ENCODE measurements at regions not wholly inside any gene's neighbourhood (a gene's known extent, or its start where the extent isn't known, plus 50 kb on each side); places are given as distances from the start of the nearest gene placed in this dataset.
"Not testable (repeated sequence)": the region's sequence is repeated elsewhere in the genome, so short reads cannot be mapped to it uniquely, and the experiment has no call there.

- ChIA-PET CTCF (no interaction called here), POLR2A (interaction anchor here (1.2 kb wide), 1 partner anchor 68 kb away, joined by 5 read pairs; the partner anchor contains the start of gene ARRDC3)
Observed at GRCh38 chr5:91315701-91316100, 67.4 kb downstream of the ARRDC3 start.

GRCh38 chr5:91313757-91314673, 69.1 kb downstream of the ARRDC3 start:
- ChIA-PET CTCF (interaction anchor here (1.3 kb wide), 1 partner anchor 18 kb away, joined by 4 read pairs; no protein-coding TSS in a partner anchor), POLR2A (interaction anchor here (0.5 to 3.5 kb wide), 8 partner anchors 18 to 69 kb away, joined by 3 to 24 read pairs (median 4); partner anchors contain the start of gene ARRDC3)

DNA sequence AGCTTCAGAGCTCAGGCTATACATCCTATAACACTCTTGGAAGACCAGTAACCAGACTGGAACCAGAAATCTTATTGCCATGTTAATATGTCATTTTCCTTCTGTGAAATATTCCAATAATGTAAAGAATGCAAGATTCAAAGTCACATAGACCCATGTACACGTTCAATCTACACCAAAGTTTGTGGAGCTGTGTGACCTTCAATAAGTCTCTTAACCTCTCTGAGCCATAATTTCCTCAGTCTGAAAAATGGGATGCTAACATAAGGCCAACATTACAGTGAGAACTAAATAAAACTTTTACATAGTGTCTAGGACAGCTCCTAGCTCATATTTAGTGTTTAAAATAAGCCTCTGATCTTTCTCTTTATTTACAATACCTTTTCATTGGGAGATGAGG, 70.4 kb downstream of the ARRDC3 start:
- CTCF ChIA-PET: interaction anchor here (1.0 to 1.7 kb wide), 2 partner anchors 32 to 71 kb away, joined by 3 to 4 read pairs; partner anchors contain the start of gene ARRDC3
- POLR2A ChIA-PET: interaction anchor here (3.5 kb wide), 1 partner anchor 68 kb away, joined by 24 read pairs; no protein-coding TSS in a partner anchor

DNA sequence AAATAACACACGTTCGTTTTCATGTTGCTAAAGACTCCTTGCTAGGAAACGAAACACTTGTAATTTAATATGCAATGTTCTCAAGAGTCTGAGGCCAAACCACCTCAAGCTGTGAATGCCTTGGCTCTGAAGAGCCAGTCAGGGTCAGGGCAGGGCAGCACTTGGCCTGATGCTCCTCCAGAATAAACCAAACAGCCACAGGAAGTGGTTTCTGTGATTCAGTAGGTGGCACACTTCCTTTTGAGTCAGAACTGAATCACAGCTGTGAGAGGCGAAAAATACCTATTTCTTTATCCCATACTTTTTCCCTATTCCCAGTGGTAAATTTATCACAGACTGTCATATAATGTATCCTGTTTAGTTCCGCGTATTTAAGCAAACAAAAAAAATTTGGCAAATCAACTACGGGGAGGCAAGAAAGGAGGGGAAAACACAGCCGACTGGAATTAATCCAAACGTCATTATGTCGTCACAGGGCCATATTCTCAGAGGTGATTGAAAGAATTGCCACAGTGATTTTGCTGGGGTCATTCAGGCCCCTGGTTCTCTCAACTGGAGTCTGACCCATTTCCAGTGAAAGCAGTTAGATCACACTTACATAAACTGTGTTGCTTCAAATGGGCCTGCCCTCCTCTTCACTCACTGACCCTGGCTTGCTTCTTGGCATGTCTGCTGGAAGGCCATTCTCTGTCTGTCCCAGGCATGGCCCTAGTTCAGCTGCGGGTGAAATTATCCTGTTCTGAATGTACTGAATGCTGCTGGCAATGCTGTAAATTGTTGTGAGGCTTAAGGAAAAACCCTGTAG, 71.2 kb downstream of the ARRDC3 start:
- CTCF ChIA-PET: interaction anchor here (1.0 to 1.7 kb wide), 2 partner anchors 32 to 72 kb away, joined by 3 to 4 read pairs; partner anchors contain the start of gene ARRDC3
- POLR2A ChIA-PET: interaction anchor here (1.0 to 3.5 kb wide), 3 partner anchors 32 to 71 kb away, joined by 3 to 24 read pairs (median 10); partner anchors contain the start of gene ARRDC3

DNA sequence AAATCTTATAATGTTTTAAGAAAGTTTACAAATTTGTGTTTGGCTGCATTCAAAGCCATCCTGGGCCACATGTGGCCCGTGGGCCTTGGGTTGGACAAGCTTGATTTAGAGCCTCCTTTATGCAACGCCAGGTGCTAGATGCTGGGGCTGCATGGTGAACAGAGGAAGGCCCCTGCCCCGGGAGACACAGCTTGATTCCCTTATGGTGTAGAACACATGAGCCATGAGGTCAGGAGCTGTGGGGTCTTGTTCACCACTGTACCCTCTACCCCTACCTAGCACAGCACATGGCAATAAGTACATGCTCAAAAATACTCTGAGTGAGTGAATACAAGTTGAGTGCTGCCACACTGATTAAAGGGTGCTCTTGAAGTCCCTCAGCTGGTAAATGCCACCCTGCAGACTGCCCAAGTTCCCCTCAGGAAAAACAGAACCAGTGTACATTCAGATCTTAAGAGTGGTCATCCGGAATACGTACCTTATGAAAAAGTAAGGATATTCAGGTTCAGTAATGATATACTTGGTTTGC, 71.9 kb downstream of the ARRDC3 start:
- ChIA-PET CTCF (interaction anchor here (1.7 kb wide), 1 partner anchor 72 kb away, joined by 4 read pairs; the partner anchor contains the start of gene ARRDC3), POLR2A (interaction anchor here (1.0 to 3.5 kb wide), 3 partner anchors 32 to 72 kb away, joined by 3 to 24 read pairs (median 10); partner anchors contain the start of gene ARRDC3)

DNA sequence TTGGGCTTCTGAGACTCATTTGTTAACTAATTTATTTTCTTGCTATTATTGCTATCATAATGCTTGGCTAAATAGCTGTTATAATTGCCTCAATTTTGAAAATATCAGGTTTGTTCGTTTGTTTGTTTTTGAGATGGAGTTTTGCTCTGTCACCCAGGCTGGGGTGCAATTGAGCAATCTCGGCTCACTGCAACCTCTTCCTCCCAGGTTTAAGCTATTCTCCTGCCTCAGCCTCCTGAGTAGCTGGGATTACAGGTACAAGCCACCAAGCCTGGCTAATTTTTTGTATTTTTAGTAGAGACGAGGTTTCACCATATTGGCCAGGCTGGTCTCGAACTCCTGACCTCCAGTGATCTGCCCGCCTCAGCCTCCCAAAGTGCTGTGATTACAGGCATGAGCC, 75.0 kb downstream of the ARRDC3 start:
- POLR2A ChIA-PET, CTCF ChIA-PET: not testable (repeated sequence)

- ChIA-PET CTCF (interaction anchor here (0.9 kb wide), 1 partner anchor 11 kb away, joined by 4 read pairs; no protein-coding TSS in a partner anchor), POLR2A (no interaction called here)
Observed at GRCh38 chr5:91307048-91307447, 76.1 kb downstream of the ARRDC3 start.

DNA sequence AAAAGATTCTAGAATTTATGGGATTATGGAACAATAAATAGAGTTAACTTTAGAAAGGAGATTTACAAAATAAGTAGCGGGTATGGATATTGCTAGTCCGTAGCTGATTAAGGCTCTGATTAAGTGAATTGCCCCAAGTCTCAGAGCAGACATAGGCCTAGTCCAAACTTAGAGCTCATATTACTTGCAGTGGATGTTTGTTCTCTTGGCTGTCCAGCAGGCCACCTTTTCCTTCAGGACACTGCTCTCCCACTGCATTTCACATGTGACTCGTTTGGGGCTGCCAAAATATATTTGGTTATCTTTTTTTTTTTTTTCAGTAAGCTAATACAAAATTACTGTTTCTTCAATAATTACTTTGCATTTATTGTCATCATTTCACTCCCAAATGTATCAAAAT, 76.6 kb downstream of the ARRDC3 start:
- CTCF ChIA-PET: interaction anchor here (0.9 kb wide), 1 partner anchor 12 kb away, joined by 4 read pairs; no protein-coding TSS in a partner anchor
- POLR2A ChIA-PET: no interaction called here

GRCh38 chr5:91305640-91306039, 77.5 kb downstream of the ARRDC3 start:
- POLR2A ChIA-PET: no interaction called here
- CTCF ChIA-PET: no interaction called here

GRCh38 chr5:91304015-91304414, 79.1 kb downstream of the ARRDC3 start:
- POLR2A ChIA-PET, CTCF ChIA-PET: not testable (repeated sequence)

GRCh38 chr5:91302958-91303357, 80.2 kb downstream of the ARRDC3 start:
- ChIA-PET POLR2A (no interaction called here), CTCF (no interaction called here)

- ChIA-PET CTCF (no interaction called here), POLR2A (no interaction called here)
Observed at GRCh38 chr5:91302305-91302704, 80.8 kb downstream of the ARRDC3 start.

DNA sequence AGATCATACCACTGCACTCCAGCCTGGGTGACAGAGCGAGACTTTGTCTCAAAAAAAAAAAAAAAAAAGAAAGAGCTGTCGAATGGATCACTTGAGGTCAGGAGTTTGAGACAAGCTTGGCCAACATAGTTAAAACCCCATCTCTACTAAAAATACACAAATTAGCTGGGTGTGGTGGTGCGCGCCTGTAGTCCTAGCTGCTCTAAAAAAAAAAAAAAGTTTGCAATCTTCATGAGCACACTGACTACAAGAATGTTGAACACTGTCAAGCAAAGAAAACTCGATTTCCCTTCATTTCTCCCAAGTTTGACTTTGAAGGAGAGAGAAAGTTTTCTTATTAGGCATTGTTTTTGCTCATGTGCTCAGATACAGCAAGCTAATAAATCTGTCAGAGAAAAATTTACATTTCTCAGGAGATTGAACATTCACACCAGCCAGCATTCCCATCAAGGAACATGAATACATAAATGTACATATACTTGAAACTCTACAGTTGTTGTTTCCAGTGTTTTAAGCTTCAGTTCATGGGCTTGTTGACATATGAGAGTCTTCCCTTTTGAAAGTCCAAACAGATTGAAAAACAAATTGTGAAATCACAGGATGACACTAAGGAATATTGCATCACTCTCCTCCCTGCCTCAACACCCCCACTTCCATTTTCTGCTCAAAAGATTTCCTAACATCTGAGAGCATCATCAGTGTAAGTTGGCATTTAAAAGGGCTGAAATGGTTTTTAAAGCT, 81.8 kb downstream of the ARRDC3 start:
- POLR2A ChIA-PET: interaction anchor here (0.6 to 0.7 kb wide), 2 partner anchors 60 to 259 kb away, joined by 3 to 4 read pairs; no protein-coding TSS in a partner anchor

GRCh38 chr5:91297994-91298393, 85.1 kb downstream of the ARRDC3 start:
- CTCF ChIA-PET: no interaction called here
- POLR2A ChIA-PET: no interaction called here

More for the DNA sequence above, 81.8 kb downstream of the ARRDC3 start:
- CTCF ChIA-PET: no interaction called here

GRCh38 chr5:91296674-91297143, 86.4 kb downstream of the ARRDC3 start:
- CTCF ChIA-PET: no interaction called here
- POLR2A ChIA-PET: interaction anchor here (0.7 kb wide), 1 partner anchor 94 kb away, joined by 5 read pairs; no protein-coding TSS in a partner anchor

- POLR2A ChIA-PET: interaction anchor here (0.7 kb wide), 1 partner anchor 94 kb away, joined by 5 read pairs; no protein-coding TSS in a partner anchor
- CTCF ChIA-PET: not testable (repeated sequence)
Observed at GRCh38 chr5:91296102-91296501, 87.0 kb downstream of the ARRDC3 start.

DNA sequence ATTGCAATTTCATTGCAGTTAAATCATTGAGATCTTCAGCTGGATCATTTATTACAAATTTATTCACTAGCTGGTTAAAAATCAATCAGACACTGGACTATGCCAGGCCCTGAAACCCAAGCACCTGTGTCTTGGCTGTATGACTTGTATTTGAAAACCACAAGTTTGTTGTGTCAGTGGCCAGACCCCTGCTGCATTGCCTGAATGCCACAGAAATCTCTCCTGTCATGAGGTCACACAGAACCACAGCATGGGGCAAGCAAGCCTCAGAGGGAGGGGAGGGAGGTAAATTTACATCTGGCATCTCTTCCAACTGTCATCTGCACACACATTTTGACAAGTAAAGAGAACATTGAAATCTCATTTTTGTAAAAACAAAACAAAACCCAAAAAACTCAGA, 90.0 kb downstream of the ARRDC3 start:
- ChIA-PET POLR2A (no interaction called here), CTCF (no interaction called here)

All from activated CD8-positive, alpha-beta memory T cell treated with anti-CD3 and anti-CD28 coated beads for 36 hours (primary cell).